SKM-1 treated with dmso at 0.1 percent for 144 hours (cell line): ENCODE measurements at regions not wholly inside any gene's neighbourhood (a gene's known extent, or its start where the extent isn't known, plus 50 kb on each side); places are given as distances from the start of the nearest gene placed in this dataset.
"Not testable (repeated sequence)": the region's sequence is repeated elsewhere in the genome, so short reads cannot be mapped to it uniquely, and the experiment has no call there.

Source experiments
- DNase-seq: peaks from one replicate; lab custom pipeline; 2025; ENCODE audit not compliant: unreplicated experiment; lab: John Stamatoyannopoulos, UW

DNA sequence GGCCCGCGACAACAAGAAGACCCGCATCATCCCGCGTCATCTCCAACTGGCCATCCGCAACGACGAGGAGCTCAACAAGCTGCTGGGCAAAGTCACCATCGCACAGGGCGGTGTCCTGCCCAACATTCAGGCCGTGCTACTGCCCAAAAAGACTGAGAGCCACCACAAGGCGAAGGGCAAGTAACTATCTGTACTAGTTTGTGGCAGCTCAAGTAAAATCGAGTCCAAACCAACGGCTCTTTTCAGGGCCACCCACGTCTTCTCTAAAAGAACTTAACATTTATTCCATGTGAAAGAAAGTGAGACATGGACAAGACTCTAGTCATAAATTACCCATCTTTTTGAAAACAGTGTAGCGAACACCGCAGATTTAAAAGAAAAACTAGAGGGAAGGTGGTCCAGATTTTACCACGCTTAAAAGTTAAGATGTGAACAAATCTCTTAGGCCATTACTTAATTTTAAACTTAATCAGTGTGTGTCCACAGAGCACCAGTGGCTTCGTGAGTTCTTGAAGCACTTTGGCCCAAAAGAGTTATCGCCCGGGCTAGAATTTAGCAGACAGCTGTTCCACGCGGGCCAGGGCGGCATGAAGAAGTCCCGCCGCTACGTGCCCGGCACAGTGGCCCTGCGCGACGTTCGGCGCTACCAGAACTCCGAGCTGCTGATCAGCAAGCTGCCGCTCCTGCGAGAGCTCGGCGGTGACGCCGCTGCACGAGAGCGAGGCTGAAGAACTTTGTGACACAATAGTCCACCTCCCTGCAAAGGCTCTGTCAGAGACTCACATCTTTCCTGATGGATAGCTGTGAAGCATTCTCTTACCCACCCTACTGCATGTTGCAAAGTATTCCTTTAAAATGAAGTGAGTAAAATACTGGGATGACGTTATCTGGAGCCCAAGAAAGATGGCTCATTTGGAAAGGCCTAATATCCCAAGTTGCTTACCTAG is 113.9 kb upstream of the PRSS16 start:
- DNase-seq: peak; percentile 84

DNA sequence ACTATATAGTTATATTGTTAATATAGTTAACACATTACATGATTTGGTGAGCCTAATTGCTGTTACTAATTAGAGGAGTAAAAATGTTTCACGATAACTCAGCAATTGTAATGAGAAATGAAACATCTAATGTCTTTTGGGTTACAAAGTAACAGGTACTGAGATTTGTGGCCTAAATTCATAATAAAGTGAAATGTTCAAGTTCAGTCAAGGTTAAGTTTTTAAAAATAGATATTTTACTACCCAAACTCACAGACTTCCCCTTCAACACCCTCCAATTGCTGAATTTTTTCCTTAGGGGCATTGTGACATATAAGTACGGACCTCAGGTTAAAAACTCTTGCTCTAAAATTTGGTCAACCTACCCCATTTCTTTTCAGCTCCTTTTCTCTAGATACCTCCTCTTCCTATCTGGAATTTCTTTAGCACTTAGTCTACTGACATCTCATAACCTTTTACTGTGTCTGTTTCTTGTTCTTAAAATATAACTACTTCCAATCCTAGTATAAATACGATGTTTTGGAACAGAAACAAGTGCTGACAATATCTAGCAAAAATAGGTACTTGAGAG is 112.3 kb upstream of the PRSS16 start:
- peak; percentile 30 for DNase-seq

DNA sequence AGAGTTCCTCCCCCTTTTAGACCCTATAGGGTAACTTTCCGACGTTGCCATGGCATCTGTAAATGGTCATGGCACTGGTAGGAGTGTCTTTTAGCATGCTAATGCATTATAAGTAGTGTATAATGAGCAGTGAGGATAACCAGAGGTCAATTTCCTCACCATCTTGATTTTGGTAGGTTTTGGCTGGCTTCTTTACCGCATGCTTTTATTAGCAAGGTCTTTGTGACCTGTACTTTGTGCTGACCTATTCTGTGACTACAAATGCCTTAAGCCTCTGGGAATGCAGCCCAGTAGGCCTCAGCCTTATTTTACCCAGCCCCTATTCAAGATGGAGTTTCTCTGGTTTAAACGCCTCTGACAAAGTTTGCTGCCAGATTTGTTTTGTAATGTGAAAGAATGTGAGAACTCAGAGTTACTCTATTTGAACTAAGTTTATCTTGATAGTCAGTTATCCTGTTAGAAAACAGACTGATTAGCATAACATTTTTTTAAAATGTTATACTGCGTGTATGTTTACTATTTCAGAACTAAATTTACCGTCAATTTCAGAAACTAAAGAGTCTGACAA is 111.3 kb upstream of the PRSS16 start:
- DNase-seq: no peak

DNA sequence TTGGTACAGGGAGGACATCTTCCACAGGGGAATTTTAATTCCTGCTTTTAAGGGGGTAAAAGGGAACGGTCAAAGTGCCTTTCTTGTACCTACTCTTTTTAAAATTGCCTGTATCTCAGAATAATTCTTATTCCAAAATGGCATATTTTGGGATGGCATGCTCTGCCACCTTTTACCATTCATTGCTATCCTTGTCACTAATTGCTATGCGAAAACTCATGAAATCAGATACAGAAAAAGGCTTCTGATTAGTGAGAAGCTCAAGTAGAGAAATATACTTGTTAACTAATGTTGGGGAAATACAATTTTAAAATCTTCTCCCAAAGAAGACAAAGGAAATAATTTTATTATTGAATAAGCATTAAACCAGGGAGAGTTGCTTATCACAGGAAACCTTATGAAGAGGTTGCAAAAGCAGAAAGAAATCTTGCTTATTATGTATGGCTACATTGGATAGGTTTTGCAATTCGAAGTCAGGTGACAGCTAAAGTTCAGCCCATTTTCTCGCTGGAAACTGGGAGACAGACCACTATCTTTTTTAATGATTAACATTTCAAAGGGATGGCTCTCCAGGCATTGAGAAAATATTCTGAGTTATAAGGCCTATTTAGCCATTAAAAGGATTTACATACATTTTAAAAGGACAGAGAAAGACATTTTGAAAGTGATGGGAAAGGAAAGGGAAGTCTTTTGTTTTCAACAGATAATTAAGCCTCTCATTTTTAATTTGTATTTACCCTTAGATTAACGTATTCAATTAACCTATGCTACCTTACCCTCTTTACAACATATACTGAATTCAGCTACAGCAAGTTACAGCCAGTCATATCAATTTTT is 110.3 kb upstream of the PRSS16 start:
- peak; percentile 67 for DNase-seq

DNA sequence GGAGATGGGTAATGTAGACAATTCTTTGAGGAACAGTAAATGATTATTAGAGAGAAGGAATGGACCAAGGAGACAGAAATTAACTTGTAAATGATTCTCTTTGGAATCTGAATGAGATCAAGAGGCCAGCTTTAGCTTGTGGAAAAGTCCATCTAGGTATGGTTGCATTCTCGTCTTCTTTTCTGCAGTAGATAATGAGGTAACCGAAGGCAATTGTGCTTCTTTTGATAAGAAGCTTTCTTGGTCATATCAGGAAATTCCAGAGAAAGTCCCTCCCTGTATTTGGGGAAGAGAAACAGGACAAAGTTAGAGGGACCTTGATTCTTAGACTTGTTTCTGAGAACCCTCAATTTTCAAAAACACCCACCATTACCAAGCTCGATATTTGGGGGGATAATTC is 109.1 kb upstream of the PRSS16 start:
- no peak for DNase-seq

DNA sequence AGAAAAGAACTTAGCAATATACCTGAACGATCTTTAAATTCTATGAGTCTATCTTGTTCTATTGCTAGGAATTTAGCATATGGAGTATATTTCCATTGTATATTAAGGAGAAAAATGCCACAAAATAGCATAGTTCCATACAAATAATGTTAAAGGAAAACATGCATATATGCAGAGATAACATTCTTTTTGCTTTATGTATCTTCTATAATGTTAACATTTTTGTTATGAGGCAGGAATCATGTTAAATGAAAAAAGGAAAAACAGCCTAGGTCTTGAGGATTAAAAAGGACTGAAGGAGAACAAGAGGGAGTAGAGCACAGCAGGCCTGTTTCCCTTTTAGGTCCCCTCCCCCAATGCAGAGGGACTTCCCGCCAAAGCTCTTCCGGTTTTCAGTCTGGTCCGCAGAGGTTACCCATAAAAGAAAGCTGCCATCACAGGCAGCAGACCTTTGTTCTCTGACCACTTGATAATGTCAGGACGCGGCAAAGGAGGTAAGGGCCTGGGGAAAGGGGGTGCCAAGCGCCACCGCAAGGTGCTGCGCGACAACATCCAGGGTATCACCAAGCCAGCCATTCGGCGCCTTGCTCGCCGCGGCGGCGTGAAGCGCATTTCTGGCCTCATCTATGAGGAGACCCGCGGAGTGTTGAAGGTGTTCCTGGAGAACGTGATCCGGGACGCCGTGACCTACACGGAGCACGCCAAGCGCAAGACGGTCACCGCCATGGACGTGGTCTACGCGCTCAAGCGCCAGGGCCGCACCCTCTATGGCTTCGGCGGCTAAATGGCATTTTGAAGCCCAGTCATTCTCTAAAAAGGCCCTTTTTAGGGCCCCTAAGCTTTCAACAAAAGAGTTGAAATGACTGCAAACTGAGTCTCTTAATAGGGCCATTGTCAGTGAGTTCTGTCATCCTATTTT is 108.4 kb upstream of the PRSS16 start:
- DNase-seq: peak; percentile 84

DNA sequence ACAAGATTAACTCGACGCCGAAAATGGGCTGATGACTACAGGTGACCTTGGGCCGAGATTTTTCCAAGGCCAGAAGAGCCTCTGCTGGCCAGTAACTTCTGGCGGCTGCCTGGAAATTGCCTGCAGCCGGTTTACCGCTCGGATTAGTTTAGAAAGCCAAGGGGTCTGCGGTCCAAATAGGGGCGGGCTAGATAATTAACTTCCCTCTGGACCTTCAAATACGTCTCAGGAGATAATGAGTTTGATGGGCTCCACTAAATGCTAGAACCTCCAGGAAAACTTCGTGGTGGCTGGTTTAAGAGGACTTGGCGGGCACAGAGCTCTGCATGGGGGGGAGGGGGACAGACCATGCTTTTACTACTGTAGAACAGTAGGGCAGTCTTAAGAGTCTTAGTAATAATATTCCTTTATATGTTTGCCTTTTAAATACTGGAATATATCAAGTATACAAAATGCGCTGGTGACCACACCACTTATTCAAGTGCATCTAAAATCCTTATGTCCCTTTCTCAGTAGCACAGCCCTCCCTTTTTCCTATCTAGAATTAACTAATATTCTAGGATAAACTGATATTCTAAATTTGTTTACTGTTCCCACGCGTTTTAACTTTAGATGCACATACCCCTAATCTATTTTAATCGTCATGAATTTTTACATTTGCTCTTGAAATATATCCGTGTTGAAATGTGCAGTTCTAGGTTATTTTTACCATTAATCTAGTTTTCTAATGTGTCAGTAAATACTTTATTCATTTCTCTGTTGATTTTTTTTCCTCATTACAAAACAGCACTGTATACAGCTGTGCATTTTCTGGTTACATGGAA is 107.5 kb upstream of the PRSS16 start:
- no peak for DNase-seq

DNA sequence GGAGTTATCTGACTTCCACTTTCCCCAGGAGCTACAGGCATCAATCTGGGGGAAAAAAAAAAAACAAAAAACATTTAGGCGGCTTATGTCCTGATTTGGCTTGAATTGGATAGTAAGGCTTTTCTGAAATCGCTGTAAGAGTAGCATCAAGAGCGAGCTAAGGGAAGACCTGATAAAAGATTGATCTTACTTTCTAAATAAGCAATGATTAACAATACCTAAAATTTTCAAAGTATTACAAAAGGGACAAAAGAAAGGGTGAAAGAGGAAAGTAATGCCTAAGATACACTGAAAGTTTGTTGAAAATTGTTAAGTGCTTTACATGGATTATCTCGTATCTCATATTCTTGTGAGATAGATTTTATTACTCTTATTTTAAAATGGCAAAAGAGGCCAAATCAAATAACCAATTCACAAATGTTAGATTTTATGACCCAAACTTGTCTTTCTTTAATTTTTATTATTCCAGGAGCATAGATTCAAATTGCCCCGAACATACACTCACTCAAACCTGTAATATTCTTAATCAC is 106.4 kb upstream of the PRSS16 start:
- DNase-seq: no peak

DNA sequence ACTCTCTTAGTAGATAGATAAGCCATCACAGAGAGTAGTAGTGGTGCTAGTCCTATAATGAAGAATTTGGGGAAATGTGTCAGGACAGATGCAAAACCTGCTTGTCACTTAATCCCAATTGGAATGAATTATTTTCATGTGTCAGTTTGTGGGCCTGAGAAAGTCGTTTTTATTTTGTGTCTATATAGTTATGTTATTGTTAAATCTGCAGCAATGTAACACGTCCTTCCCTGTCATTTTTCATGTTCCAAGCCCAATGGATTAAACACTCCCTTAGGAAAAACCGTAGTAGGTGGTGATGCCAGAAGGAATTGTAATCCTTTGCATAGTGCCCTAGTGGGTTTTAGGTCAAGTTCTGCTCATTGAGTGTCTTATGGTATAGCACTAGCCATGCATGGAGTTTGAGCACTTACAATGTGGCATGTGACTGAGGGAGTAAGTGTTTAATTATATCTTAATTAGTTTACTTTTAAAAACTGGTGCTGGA is 105.9 kb upstream of the PRSS16 start:
- no peak for DNase-seq

DNA sequence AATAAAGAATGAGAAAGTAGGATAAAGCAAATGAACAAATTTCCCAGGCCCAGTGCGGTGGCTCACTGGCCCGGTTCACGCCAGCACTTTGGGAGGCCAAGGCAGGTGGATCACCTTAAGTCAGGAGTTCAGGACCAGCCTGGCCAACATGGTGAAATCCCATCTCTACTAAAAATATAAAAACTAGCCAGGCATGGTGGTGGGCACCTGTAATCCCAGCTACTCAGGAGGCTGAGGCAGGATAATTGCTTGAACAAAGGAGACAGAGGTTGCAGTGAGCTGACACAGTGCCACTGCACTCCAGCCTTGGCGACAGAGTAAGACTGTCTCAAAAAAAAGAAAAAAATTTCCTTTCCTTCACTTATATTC is 104.5 kb upstream of the PRSS16 start:
- not testable (repeated sequence) for DNase-seq

DNA sequence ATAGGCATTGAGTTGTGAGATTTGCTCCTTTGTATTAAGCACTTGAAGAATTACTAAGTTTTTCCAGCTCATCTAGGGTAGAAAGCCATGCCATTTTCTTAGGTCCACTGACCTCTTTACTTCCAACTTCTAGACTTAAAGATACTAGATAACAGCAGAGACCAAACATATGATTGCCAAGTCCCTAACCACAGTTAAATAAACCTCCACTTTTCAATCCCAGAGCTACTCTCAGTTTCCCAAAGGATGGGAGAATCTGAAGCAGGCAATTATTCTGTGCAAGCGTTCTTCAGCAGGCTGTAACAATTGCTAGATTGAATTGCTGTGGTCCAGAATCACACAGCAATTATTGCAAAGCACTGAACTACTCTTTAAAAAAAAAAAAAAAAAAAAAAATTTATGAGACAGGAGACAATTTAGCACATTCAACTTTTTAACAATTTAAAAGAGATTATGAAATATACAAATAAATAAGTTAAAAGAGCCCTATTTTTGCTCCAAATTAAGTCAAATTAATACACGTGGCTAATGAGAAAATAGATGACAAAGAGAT is 104.0 kb upstream of the PRSS16 start:
- DNase-seq: no peak

DNA sequence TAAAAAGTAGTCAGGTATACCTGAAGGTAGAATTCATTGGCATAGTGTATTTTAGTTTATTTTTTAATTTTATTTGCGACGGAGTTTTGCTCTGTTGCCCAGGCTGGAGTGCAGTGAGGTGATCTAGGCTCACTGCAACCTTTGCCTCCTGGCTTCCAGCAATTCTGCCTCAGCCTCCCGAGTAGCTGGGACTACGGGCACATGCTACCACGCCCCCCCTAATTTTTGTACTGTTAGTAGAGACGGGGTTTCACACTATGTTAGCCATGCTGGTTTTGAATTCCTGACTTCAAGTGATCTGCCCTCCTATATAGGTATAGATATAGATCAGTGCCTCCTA is 102.8 kb upstream of the PRSS16 start:
- DNase-seq: no peak

DNA sequence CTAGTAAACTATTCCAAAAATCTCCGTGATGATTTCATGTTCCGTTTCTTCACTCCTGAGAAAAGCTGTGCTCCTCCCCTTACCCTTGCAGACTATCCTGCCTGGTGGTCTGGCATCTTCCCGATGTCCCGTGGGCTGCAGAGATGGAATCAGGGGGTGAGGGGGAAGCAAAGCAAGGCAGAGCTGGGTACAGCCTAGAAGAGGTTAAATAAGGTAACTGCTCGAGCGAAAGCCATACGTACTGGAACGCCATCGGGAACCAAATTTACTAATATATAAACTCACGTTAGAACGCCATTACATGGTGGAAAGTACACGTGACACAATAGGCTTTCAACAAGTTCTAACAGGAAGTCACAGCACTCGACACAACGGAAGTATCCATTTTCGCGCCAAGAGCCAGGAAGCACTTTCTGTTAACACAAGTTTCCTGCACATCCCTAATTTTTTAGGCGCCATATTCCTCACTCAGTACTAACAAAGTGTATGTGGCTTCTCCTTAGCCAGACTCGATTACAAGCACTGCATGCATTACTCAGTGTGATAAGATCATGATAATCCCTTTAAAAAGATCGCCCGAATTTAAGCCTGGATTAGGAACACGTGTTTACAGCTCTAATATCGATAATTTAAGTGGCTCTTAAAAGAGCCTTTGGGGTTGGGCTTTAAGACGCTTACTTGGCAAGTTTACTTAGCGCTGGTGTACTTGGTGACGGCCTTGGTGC is 101.6 kb upstream of the PRSS16 start:
- peak; percentile 90 for DNase-seq

DNA sequence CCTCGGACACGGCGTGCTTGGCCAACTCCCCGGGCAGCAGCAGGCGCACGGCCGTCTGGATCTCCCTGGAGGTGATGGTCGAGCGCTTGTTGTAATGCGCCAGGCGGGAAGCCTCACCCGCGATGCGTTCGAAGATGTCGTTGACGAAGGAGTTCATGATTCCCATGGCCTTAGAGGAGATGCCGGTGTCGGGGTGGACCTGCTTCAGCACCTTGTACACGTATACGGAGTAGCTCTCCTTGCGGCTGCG is 101.1 kb upstream of the PRSS16 start:
- DNase-seq: not testable (repeated sequence)

DNA sequence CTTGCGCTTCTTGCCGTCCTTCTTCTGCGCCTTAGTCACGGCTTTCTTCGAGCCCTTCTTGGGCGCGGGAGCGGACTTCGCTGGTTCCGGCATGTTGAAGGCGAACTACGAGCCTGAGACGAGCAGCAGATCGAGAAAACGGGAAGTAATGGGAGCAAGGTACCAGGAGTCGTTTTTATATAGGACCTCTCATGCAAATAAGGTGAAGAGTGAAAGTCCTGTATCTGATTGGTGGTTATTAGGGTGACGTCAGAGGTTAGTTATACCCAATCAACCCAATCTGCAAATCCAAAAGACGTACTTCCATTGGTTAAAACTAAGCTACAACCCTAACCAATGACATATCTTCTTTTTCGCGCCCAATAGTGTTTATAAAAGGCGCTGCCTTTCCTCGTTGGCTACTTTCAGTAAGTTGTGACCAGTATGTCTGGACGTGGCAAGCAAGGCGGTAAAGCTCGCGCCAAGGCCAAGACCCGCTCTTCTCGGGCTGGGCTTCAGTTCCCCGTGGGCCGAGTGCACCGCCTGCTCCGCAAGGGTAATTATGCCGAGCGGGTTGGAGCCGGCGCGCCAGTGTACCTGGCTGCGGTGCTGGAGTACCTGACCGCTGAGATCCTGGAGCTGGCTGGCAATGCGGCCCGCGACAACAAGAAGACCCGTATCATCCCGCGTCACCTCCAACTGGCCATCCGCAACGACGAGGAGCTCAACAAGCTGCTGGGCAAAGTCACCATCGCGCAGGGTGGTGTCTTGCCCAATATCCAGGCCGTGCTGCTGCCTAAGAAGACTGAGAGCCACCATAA is 100.6 kb upstream of the PRSS16 start:
- peak; percentile 97 for DNase-seq

DNA sequence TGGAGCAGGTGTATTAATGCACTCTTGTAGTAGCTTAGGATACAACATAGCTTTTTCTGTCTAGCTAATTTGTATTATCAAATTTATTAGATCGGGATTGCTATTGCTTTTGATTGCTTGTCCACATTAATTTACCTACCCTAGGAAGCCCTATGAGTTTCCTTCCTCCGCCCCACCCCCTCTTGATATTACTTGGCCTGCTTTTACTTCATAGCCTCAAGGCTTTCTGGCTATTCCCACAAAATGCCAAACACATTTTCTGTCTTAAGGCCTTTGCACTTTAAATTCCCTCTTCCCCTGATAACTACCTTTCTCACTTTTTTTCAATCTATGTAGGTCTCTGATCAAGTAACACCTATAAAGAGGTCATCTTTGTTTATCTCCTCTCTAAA is 99.1 kb upstream of the PRSS16 start:
- DNase-seq: no peak

DNA sequence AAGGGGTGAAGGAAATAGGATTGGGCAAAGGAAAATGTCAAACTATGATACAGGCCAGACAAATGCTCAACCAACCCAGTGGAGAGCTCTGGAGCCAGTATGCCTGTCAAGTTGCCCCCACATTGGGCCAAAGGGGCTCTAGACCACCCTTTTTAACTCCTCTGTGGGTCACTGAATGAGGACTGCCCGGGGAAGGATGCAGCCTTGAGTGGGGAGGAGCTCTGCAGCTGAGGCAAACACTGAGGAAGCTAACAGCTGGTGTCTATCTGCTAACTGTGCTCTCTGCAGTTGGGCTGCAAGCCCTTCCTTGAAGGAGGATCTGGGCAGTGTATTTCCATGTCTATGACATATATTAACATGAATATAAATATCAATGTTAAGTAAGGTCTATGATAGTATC is 98.4 kb upstream of the PRSS16 start:
- DNase-seq: no peak

DNA sequence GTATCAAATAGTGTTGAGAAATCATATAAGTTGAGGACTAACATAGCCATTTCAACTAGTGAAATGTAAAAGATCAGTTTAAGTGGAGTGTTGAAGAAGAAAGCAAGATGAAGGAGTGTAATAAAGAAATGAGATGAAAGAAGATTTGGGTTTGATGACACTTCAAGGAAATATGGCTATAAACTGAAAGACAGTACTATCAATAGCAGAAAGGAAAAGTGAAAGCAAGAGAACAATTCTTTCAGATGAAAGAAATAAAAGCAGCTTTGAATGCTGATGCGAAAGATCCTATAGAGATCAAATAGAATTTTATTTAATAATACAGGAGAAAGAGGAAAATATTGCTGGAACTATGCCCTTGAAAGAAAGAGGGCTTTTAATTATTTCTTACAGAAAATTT is 92.8 kb upstream of the PRSS16 start:
- DNase-seq: no peak
